ENCODE measurements at regions not wholly inside any gene's neighbourhood (a gene's known extent, or its start where the extent isn't known, plus 50 kb on each side); places are given as distances from the start of the nearest gene placed in this dataset.

GRCh38 chr17:74016461-74016860 lies 187.0 kb upstream of the RPL38 start:
- BruUV-seq (replicated peaks) = no TSS peak
- ChIA-PET CTCF (ENCODE audit: low intra/inter-chr PET ratio) (no interaction called here), POLR2A (no interaction called here)
- ATAC-seq (no peak), DNase-seq (ENCODE audit: extremely low read depth in 1 of 4, low spot score in 3 of 4) (no peak), FAIRE-seq (no peak)
- no peak overlapping the region for H3K4me2 ChIP-seq (ENCODE audit: insufficient read depth, low read length)
- intact Hi-C loops (cut with micrococcal nuclease) = no loop called here
- H2AFZ ChIP-seq (ENCODE audit: low read depth, low read length) = no peak overlapping the region
- no peak overlapping the region for H3K27ac ChIP-seq (ENCODE audit: extremely low read depth, low read depth, low read length)
- no peaks in the 10 kb centered on the region for H3K4me1 ChIP-seq (replicated peaks in 1 of 2; ENCODE audit: control insufficient read depth in 2 of 2, insufficient read depth in 2 of 2, low read length in 2 of 2)
- peaks cover 3% of the 10 kb centered on the region for H3K9me1 ChIP-seq (ENCODE audit: control insufficient read depth, insufficient read depth, low read length)
- TF ChIP-seq BHLHE40 (IDR thresholded peaks at IDR 0.05; ENCODE audit: low read length) (no peak), SUPT5H (IDR thresholded peaks at IDR 0.05) (no peak), CCAR2 (IDR thresholded peaks at IDR 0.05; ENCODE audit: low read depth, low read length) (no peak)
- H3K27me3 ChIP-seq (ENCODE audit: control insufficient read depth in 2 of 2, insufficient read depth in 2 of 2, low read length in 2 of 2) = peaks cover 8 to 34% of the 10 kb centered on the region in 2 experiments
- in situ Hi-C loops (cut with MboI) = no loop called here
- no peaks in the 10 kb centered on the region for H3K79me2 ChIP-seq (ENCODE audit: control insufficient read depth, insufficient read depth, low read length)
- H4K20me1 ChIP-seq (replicated peaks; ENCODE audit: control insufficient read depth, insufficient read depth, low read length) = 0 out of 2 replicates have a peak, but pooled peaks cover 7% of the 10 kb centered on the region
- 0% methylated on average over 8 of the region's 8 CpGs for WGBS (ENCODE audit: insufficient coverage, low coverage, missing lambda C conversion rate)
- no peak overlapping the region for H3K9ac ChIP-seq (ENCODE audit: insufficient read depth in 1 of 2, low read depth in 2 of 2, low read length in 2 of 2)
- H3K36me3 ChIP-seq (ENCODE audit: control insufficient read depth, insufficient read depth, low read length) = no peaks in the 10 kb centered on the region
- no peak overlapping the region for H3K4me3 ChIP-seq
- no peaks in the 10 kb centered on the region for H3K9me3 ChIP-seq (replicated peaks; ENCODE audit: control insufficient read depth, insufficient read depth, low read depth, low read length)

DNA sequence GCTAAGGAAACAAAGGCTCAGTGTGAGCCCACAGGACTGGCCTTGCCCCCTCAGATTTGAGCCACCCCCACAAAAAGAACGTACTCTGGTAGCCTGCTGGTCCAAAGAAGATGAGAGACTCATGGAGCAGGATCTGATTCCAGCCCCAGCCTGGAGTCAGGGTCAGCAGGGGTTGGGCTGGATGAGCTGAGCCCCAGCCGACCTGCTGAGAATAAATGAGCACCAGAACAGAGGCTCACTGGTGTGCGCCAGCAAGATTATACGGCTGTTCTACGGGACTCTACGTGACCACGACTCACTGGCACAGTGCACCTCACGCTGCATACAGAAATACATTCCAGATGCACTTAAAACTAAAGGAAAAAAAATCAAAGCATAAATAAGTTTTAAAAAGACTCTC lies 186.0 kb upstream of the RPL38 start:
- FAIRE-seq (no peak), ATAC-seq (no peak), DNase-seq (ENCODE audit: extremely low read depth in 1 of 4, low spot score in 3 of 4) (no peak)
- peaks cover 6 to 30% of the 10 kb centered on the region in 2 experiments for H3K27me3 ChIP-seq (ENCODE audit: control insufficient read depth in 2 of 2, insufficient read depth in 2 of 2, low read length in 2 of 2)
- H3K9me3 ChIP-seq (replicated peaks; ENCODE audit: control insufficient read depth, insufficient read depth, low read depth, low read length) = no peaks in the 10 kb centered on the region
- no peaks in the 10 kb centered on the region for H3K4me1 ChIP-seq (replicated peaks in 1 of 2; ENCODE audit: control insufficient read depth in 2 of 2, insufficient read depth in 2 of 2, low read length in 2 of 2)
- in situ Hi-C loops (cut with MboI) = no loop called here
- no peak overlapping the region for H3K9ac ChIP-seq (ENCODE audit: insufficient read depth in 1 of 2, low read depth in 2 of 2, low read length in 2 of 2)
- no peak overlapping the region for H3K4me3 ChIP-seq
- H3K79me2 ChIP-seq (ENCODE audit: control insufficient read depth, insufficient read depth, low read length) = no peaks in the 10 kb centered on the region
- no peaks in the 10 kb centered on the region for H3K36me3 ChIP-seq (ENCODE audit: control insufficient read depth, insufficient read depth, low read length)
- intact Hi-C loops (cut with micrococcal nuclease) = no loop called here
- H3K27ac ChIP-seq (ENCODE audit: extremely low read depth, low read depth, low read length) = no peak overlapping the region
- H3K4me2 ChIP-seq (ENCODE audit: insufficient read depth, low read length) = no peak overlapping the region
- 0 out of 2 replicates have a peak, but pooled peaks cover 7% of the 10 kb centered on the region for H4K20me1 ChIP-seq (replicated peaks; ENCODE audit: control insufficient read depth, insufficient read depth, low read length)
- ChIA-PET POLR2A (interaction anchor here (0.8 kb wide), 1 partner anchor 14 kb away, joined by 4 read pairs; no protein-coding TSS in a partner anchor), CTCF (ENCODE audit: low intra/inter-chr PET ratio) (interaction anchor here (0.7 kb wide), 1 partner anchor 259 kb away, joined by 3 read pairs; no protein-coding TSS in a partner anchor)
- H3K9me1 ChIP-seq (ENCODE audit: control insufficient read depth, insufficient read depth, low read length) = peaks cover 3% of the 10 kb centered on the region
- no TSS peak for BruUV-seq (replicated peaks)
- WGBS (ENCODE audit: insufficient coverage, low coverage, missing lambda C conversion rate) = 2% methylated on average over 8 of the region's 8 CpGs
- H2AFZ ChIP-seq (ENCODE audit: low read depth, low read length) = no peak overlapping the region
- TF ChIP-seq ZNF274 (IDR thresholded peaks at IDR 0.05; ENCODE audit: borderline replicate concordance, low read depth, low read length) (no peak), XRCC5 (IDR thresholded peaks at IDR 0.05; ENCODE audit: low read depth, low read length) (no peak), YBX1 (IDR thresholded peaks at IDR 0.05) (no peak), ZNF512 (tag; IDR thresholded peaks at IDR 0.05) (no peak), EZH2 (IDR thresholded peaks at IDR 0.05; ENCODE audit: borderline replicate concordance, low read depth, low read length) (no peak)
- TF ChIP-seq, protein P1, sequence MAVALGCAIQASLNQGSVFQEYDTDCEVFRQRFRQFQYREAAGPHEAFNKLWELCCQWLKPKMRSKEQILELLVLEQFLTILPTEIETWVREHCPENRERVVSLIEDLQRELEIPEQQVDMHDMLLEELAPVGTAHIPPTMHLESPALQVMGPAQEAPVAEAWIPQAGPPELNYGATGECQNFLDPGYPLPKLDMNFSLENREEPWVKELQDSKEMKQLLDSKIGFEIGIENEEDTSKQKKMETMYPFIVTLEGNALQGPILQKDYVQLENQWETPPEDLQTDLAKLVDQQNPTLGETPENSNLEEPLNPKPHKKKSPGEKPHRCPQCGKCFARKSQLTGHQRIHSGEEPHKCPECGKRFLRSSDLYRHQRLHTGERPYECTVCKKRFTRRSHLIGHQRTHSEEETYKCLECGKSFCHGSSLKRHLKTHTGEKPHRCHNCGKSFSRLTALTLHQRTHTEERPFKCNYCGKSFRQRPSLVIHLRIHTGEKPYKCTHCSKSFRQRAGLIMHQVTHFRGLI (CRISPR knock-in tag; IDR thresholded peaks at IDR 0.05) = no peak
- TF ChIP-seq, protein P2, sequence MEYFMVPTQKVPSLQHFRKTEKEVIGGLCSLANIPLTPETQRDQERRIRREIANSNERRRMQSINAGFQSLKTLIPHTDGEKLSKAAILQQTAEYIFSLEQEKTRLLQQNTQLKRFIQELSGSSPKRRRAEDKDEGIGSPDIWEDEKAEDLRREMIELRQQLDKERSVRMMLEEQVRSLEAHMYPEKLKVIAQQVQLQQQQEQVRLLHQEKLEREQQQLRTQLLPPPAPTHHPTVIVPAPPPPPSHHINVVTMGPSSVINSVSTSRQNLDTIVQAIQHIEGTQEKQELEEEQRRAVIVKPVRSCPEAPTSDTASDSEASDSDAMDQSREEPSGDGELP (CRISPR knock-in tag; IDR thresholded peaks at IDR 0.05; ENCODE audit: borderline replicate concordance) = no peak
- TF ChIP-seq, protein P3, sequence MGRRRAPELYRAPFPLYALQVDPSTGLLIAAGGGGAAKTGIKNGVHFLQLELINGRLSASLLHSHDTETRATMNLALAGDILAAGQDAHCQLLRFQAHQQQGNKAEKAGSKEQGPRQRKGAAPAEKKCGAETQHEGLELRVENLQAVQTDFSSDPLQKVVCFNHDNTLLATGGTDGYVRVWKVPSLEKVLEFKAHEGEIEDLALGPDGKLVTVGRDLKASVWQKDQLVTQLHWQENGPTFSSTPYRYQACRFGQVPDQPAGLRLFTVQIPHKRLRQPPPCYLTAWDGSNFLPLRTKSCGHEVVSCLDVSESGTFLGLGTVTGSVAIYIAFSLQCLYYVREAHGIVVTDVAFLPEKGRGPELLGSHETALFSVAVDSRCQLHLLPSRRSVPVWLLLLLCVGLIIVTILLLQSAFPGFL (CRISPR knock-in tag; IDR thresholded peaks at IDR 0.05) = no peak
